H1 (cell line): ENCODE measurements at regions not wholly inside any gene's neighbourhood (a gene's known extent, or its start where the extent isn't known, plus 50 kb on each side); places are given as distances from the start of the nearest gene placed in this dataset.

Experiments used
- ATF3 ChIP-seq: IDR thresholded peaks from 2 replicates; pipeline ENCODE4 v1.6.1; 2011; ENCODE audit warnings: low read depth, mild to moderate bottlenecking, low read length; ENCODE audit not compliant: insufficient read depth
- BACH1 ChIP-seq: IDR thresholded peaks from 2 replicates; pipeline ENCODE4 v1.6.1; 2012; ENCODE audit warnings: low read length, improper control_type of control experiment
- EP300 ChIP-seq, 2 experiments: IDR thresholded peaks; 1 replicate in 1 of 2; 2 replicates in 1 of 2; pipeline ENCODE4 v1.6.1; 2011 to 2012; ENCODE audit warnings: low read depth in 2 of 2, low read length in 2 of 2, mild to moderate bottlenecking in 2 of 2, borderline replicate concordance in 1 of 2, inconsistent platforms in 1 of 2, moderate library complexity in 1 of 2
- HDAC2 ChIP-seq, 2 experiments: fragments of 300-600 bp in 1 of 2; sonication (generic) in 1 of 2; IDR thresholded peaks; 2 replicates each; pipeline ENCODE4 v1.6.1; 2011 to 2012; ENCODE audit warnings: low read depth in 2 of 2, low read length in 2 of 2, mild to moderate bottlenecking in 2 of 2, moderate library complexity in 2 of 2, borderline replicate concordance in 1 of 2, inconsistent platforms in 1 of 2
- JUND ChIP-seq: IDR thresholded peaks from 2 replicates; pipeline ENCODE4 v1.6.1; 2011; ENCODE audit warnings: mild to moderate bottlenecking, improper control_type of control experiment, low read length
- SIN3A ChIP-seq, 2 experiments: IDR thresholded peaks in 1 of 2; conservative IDR thresholded peaks in 1 of 2; 2 replicates each; pipeline ENCODE4 v1.6.1; 2011 to 2012; ENCODE audit warnings: low read length in 2 of 2, improper control_type of control experiment in 1 of 2, low read depth in 1 of 2, mild to moderate bottlenecking in 1 of 2
- SP2 ChIP-seq: IDR thresholded peaks from 2 replicates; pipeline ENCODE4 v1.6.1; 2012; ENCODE audit warnings: mild to moderate bottlenecking, low read length, inconsistent platforms
- TF ChIP-seq, protein P1 (sequence below), 3 experiments: IDR thresholded peaks; 1 replicate in 2 of 3; 2 replicates in 1 of 3; pipeline versions ENCODE4 v1.5.1 to v1.6.1; 2011; ENCODE audit warnings: low read length in 3 of 3, mild to moderate bottlenecking in 3 of 3, inconsistent platforms in 2 of 3, low read depth in 1 of 3, moderate library complexity in 1 of 3; ENCODE audit not compliant: insufficient read depth in 1 of 3; ENCODE audit errors: control extremely low read depth in 1 of 3

DNA sequence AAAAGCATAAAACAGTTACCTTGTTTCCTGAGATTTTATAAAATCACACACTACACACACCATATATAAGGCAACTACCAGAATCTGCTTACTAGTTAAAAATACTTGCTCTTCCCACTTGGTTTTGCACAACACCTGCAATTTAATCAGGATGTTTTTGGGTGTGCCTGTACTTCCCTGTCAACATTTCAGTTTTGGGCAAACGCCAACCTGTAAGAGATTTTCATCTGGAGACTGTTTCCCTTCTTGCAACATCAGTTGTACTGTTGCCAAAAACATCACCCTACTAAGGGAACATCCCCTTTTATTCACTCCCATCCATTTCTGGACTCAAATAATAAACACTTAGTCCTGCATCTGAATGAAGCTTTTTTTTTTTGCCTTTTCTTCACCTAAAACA, 172.3 kb downstream of the DUSP6 start:
- TF ChIP-seq JUND: no peak
- no peak for TF ChIP-seq SIN3A (conservative IDR thresholded peaks at IDR 0.05 in 1 of 2, IDR thresholded peaks at IDR 0.05 in 1 of 2; ENCODE audit: low read depth in 1 of 2, low read length in 2 of 2)
- TF ChIP-seq EP300 (IDR thresholded peaks at IDR 0.05; ENCODE audit: borderline replicate concordance in 1 of 2, low read depth in 2 of 2, low read length in 2 of 2): no peak
- TF ChIP-seq, protein P1, sequence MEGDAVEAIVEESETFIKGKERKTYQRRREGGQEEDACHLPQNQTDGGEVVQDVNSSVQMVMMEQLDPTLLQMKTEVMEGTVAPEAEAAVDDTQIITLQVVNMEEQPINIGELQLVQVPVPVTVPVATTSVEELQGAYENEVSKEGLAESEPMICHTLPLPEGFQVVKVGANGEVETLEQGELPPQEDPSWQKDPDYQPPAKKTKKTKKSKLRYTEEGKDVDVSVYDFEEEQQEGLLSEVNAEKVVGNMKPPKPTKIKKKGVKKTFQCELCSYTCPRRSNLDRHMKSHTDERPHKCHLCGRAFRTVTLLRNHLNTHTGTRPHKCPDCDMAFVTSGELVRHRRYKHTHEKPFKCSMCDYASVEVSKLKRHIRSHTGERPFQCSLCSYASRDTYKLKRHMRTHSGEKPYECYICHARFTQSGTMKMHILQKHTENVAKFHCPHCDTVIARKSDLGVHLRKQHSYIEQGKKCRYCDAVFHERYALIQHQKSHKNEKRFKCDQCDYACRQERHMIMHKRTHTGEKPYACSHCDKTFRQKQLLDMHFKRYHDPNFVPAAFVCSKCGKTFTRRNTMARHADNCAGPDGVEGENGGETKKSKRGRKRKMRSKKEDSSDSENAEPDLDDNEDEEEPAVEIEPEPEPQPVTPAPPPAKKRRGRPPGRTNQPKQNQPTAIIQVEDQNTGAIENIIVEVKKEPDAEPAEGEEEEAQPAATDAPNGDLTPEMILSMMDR (IDR thresholded peaks at IDR 0.05; ENCODE audit: control extremely low read depth in 1 of 3, insufficient read depth in 1 of 3, low read depth in 1 of 3, low read length in 3 of 3): no peak
- TF ChIP-seq SP2: no peak
- TF ChIP-seq BACH1: no peak
- no peak for TF ChIP-seq ATF3
- TF ChIP-seq HDAC2 (IDR thresholded peaks at IDR 0.05; ENCODE audit: borderline replicate concordance in 1 of 2, low read depth in 2 of 2, low read length in 2 of 2): no peak
